HG02943 (cell line): ENCODE measurements at regions not wholly inside any gene's neighbourhood (a gene's known extent, or its start where the extent isn't known, plus 50 kb on each side); places are given as distances from the start of the nearest gene placed in this dataset.

Source experiments
- ATAC-seq: cut with Tn5 transposase; IDR thresholded peaks from one replicate; pipeline ENCODE4 v1.9.1; 2021; ENCODE audit warnings: mild to moderate bottlenecking, low read depth, moderate library complexity; ENCODE audit not compliant: unreplicated experiment

DNA sequence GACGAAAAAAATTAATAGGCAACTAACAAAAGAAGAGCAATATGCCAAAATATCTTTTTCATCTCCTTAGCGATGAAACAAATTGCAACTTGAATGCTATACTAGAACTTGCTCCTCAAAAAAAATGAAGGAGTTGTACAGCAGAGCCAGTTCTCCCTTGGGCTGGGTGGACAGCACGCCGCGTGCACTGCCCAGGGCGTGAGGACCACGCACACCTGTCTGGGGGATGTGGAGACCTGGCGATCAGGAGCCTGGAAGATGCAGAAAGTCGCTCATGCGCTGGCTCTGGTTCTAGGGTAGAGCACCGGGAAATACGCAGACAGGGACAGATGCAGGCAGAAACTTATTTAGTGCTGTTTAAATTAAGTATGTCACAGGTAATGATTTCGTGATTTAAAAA, 342.0 kb upstream of the IRX4 start:
- no peak for ATAC-seq

DNA sequence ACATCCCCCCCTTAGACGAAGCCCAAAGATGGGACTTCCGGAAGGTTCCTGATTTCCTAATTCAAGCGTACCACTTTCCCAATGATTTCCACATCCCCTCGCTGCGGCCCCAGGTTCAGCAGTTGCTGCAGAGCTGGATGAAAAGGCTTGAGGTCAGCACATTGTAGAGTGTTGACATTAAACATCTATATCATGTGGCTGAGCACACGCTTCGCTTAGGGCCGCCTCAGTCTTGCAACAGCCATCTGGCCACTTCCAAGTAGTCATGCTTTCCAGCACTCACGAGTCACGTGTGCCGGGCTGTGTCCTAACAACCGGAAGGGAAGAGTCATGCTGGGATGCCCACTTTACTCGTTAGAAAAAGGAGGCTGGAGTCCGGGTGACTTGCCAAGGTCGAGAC, 340.6 kb upstream of the IRX4 start:
- no peak for ATAC-seq

DNA sequence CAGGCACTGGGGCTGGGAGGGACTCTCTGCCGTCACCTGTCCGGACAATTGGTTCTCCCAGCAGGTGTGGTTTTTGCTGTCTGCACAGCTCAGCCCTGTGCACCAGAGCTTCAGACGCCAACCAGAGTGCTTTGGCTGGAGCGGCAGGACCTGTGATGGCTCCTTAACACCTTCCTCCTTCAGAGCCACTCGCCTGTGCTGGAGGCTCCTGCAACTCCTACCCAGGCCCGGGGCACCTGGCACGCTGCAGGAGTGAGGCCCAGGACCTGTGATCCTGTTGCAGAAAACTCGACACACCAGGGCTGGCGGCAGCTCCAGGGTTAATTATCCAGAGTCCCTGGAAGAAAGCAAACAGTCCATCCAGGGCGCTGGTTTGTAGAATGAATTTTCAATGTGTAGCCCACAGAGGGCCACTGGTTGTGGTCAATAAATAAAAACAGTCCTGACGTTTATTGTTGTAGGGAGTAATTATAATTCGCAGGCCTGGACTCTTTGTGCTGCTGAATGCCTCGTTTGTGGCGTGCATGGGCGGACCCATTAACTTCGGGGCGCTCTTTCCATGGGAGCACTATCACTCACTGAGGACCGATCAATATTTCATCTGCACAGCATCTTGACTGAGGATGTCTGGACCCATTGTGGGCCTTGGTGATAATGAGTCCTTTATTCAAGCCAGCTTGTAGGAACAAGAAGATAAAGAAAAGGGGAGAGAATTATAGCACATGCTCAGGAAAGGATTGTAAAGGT, 339.7 kb upstream of the IRX4 start:
- ATAC-seq = no peak

DNA sequence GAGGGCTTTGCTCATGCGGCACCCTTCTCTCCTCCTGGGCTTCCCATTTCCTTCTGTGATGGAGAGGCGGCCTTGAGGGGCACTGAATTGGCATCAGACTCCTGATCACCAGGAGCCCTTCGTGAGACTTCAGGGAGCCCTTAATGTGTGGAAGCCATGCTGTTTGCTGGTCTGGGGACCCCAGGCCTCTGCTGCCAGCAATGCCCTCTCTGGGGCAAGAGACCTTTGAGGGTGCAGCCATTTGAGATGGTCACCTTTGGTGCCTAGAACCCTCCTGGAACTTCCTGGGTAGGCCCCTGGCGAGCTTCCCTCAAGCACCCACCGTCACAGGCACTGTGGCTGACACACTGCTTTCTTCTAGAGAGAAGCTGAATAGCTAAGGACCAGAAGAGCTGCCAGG, 338.7 kb upstream of the IRX4 start:
- no peak for ATAC-seq

DNA sequence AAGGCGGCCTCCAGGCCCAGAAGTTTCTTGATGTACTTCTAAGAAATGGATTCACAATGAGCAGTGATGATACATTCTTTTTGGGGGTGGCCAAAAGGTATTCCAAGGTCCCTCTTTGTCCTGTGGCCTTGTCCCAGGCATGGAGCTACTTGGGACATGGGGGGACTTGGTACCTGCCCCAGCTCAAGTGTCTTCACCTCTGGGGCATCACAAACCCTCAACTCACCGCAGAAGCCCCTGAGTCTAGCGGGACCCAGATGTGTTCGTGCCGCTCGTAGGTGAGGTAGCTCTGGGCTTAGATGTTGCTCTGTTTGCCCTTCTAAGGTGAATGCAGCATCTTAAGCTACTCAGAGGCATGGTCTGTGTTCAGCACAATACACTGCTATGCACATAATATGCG, 338.0 kb upstream of the IRX4 start:
- ATAC-seq = no peak

DNA sequence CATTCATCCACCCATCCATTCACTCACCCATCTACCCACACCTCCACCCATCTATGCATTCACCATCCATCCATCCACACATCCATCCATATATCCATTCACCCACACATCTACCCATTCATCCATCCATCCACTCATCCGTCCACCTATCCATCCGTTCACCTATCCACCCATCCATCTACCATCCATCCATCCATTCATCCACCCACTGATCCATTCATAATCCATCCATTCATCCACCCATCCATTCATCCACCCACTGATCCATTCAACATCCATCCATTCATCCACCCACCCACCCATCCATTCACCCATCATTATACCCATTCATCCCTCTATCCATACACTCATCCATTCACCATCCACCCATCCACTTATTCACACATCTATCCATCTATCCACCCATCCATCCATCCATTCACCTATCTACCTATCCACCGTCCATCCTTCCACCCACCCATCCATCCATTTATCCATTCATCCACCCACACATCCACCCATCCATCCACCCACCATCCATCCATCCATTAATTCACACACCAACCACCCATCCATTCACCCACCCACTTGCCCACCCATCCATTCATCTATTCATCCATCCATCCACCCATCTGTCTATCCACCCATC, 336.5 kb upstream of the IRX4 start:
- ATAC-seq = no peak

DNA sequence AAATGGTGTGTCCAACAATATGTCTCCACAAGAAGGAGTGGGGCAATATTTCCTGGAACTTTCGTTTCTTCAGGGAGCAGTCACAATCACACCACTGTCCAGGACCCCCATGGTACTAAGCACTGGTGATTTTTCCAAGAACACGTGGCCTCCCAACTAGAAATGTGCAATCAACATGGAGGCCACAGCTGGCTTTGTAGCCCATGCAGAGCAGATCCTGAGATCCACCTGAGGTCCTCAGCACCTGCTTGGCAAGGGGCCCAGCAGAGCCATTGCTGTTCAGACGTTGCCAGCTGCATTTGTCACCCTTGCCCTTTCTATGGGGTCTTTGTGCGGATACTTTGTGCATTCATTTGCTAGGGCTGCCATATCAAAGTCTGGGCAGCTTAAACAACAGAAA, 334.5 kb upstream of the IRX4 start:
- ATAC-seq = no peak

DNA sequence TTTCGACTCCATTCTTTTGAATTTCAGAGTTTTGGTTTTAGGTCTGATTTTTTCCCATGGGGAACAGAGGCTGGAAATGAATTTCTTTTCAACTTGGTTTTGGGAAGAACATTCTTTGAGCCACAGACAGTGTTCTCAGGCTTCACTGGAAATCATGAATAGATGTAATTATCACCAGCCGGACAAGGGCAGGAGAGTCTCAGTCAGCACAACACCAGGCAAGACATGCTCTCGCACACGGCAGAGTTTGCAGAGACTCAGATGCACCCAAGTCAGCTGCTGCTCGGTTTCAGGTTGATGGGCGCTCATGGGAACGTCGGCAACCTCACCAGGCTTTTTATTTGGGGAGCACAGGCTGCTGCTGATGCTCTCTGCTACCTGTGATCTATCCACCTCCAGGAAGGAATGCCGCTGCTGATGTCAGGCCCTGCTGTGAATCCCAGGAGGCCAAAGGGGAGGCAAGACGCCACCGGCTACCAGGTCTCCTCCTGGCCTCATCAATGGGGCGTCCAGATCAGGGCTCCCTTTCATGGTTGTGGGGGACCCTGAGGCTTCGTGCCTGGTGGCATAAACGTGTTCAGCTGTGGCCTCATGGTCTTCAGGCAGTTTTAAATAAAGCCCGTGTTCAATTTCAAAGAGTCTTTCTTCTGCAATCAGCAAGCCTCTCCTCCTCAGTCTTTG, 332.3 kb upstream of the IRX4 start:
- ATAC-seq = no peak

DNA sequence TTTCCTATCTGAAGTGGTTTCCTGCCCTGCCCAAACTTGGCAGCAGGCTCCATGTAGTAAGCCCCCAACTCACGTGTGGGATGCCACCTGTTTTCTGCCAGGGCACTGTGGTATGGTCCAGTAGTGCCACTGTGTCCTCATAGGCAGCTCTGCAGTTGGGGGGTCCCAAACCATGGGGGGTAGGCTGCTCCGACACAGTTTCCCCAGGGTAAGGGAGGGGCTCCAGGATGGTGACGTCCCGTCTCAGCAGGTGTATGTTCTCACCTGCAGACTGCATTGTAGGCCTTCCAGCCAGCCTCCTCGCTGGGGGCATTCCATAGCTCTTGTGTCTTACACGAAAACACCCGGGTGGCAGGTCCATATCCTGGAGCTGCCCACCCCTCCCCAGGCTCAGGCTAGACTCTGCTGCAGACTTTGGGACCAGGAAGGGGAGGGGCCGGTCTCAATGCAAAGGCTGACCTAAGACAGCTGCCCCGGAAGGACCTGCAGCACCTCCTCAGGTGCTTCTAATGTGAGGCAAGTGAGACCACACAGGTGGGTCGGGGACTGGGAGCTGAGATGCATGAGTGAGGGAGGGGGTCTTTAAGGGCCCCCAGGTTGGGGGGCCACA, 330.5 kb upstream of the IRX4 start:
- no peak for ATAC-seq

DNA sequence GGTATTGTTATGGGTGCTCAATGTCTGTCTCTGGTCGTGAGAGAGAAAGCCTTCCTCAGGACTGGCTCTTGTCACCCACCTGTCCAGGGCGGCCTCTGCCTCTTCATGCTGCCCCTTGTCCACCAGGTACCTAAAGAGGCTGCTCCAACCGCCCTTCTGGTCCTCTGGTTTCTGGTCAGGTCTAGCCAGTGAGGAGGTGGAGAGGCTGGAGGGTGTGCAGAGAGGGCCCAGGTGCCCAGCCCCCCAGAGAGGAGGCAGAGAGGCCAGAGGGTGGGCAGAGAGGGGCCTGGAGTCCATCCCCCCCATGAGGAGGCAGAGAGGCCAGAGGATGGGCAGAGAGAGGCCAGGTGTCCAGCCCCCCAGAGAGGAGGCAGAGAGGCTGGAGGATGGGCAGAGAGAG, 329.8 kb upstream of the IRX4 start:
- ATAC-seq = no peak

DNA sequence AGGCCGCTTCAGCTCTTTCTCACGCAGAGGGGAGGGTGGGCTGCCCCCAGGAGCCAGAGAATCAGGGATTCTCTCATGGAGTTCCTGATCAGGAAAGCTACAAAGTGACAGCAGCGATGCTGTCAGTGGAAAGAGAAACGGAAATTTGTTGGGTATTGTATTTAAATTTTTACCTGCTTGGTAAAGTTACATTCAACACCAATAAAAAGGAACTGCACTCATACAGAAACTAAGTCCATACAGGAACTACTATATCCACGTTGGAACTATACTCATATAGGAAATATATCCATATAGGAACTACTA, 325.5 kb upstream of the IRX4 start:
- ATAC-seq = no peak

DNA sequence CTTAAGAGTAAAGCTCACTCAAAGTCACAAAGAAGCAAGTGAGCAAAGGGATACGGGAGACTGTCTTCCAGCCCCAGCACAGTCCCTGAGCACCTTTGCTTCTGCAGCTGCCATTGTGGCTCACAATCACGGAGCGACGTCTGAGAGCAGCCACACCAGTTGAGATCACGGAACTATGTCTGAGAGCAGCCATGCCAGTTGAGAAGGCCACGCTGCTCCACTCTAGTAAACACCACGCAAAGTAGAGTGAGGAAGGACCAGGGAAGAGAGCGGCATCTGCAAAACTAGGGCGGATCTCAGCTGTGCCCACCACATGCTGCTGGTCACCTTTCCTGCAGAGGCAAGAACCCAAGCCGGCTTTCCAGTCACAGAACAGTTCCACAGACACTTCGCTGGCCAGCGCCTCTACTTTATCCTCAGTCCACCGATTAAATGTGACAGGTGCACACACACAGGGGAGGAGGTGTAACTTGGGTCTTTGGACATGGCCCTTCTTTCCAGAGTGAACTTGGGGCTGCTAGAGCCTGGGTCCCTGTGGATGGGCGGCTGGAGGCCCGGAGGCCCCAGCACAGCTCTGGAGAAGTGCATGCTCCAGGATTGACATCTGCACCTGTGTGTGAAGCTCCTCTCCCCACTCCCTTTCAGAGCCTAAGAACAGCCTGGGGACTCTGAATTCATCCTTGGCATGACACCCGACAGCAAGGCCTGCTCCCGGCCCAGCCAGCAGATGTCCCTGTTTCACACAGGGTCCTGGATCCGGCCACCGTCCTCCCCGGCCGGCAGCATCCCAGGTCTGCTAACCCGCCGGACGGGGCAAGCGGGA, 324.9 kb upstream of the IRX4 start:
- no peak for ATAC-seq

DNA sequence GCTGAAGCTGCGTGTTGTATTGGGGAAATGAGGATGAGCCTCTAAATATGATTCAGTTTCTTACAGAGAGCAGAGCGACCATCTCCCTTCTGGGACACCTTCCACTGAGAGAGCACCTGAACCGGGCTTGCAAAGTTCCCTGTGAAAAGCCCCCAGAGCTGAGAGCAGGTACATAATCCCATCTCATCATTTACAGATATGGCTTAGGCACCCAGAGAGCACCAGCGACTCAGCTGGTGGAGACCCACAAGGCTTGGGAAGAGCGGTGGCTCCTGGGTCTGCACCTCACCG, 324.3 kb upstream of the IRX4 start:
- no peak for ATAC-seq

DNA sequence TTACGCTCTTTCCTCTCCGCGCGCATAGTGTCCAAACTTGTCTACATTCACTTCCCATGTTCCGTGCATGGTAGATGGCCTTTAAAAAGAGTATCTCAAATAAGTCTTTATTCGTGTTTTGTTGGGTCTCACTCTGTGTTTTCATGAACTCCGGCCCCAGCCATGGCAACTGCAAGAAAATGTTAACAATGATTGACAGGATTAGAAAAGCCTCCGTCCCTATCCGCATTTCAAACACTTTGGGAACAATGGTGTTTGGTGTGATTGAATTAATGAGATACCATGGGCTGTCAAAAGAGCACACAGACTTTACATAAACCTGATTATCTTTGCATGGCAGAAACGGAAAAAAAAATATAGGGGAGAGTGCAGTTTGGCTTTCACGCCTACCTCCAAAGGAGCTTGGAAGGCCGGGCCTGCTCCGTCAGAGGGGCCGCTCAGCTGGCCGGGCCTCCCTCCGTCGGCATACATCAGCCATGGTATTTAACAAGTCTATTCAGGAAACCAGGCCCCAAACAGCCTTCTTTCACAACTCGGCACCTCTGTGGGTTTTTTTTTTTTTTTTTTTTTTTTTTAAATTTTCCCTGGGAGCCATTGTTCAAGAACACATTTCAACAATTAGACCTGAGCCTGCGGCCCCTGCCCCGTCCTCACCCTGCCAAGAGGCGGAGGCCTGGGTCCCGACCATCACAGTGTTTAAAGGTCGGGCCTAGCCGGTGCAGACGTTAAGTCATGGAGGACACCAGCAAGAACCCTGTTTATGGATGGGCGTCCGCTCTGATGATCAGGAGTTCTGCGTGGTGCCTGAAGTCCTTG, 323.8 kb upstream of the IRX4 start:
- no peak for ATAC-seq

DNA sequence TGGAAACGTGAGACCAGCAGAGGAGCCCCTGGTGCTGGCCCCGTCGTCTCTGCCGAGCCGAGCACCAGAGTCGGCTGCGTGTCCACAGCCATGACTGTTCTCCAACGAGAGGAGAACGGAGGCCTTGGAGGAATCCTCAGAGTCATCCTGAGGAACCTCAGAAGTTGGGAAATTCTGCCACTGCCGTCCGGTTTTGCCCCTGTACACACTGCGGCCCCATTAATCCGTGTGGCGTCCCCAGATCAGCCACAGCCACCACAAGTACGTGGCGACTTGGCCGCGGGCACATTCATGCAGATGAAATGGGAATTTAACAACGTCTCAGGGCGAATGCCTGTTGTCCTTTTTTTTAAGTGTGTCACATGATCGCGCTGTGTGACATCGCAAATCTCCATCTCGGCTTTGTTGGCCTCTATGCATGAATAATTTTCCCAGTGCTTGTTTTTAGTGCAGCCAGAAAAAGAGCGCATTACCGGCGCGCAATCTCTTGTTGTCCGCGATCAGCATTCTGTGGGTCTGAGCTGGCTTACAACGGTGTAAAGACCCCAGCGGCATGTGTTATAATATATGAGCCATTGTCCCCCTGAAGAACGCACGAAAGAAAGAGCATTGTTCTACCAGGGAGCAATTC, 323.0 kb upstream of the IRX4 start:
- ATAC-seq = no peak

DNA sequence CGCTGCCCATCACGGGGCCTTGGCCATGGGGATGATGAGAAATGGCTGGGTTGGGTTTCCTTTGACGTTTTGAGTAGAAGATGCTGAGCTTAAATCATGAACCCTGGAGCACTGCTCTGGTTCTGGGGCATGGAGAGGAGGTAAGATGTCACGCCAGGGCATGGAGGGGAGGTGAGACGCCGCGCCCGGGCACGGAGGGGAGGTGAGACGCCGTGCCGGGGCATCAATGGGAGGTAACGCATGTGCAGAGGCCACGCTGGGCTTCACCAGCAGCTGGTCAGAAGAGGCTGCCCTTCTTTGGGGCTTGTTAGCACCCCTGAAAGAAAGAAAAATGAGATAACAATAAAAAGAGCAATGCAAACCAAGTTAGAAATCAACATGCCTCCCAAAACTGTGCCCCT, 322.5 kb upstream of the IRX4 start:
- no peak for ATAC-seq

DNA sequence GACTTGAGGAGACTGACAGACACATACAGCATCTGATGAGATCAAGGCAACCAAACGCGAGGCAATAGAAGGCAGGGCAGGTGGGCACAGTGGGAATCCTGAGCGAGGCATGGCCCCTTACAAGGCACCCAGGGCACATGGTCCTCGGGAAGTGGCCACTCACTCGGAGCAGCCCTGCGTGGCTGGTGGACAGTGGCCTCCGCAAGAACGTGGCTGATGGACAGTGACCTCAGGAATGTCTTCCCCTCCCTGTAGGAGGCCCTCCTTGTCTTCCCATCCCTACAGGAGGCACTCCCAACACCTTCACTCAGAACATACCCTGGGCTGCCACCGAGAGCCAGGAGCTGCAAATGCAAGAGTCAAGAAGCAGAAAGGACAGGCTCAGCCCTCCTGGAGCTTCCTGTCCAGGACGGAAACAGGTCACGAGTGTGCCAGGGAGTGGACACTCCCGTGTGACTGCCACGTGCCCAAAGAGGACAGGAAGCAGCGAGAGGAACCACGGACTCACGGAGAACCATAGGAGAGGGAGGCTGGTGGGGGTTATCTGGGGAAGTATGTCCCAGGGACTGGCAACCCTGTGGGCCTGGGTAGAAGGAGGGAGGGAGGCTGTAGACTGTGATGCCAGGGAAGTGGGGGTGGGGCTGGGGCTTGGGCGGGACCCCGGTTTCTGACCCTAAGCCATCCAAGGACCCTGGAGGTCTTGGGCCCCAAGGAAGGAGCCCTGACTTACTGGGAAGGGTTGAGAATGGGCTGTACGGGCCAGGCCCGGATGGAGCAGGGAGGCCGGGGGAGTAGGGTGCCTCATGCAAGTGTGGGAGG, 321.9 kb upstream of the IRX4 start:
- no peak for ATAC-seq

DNA sequence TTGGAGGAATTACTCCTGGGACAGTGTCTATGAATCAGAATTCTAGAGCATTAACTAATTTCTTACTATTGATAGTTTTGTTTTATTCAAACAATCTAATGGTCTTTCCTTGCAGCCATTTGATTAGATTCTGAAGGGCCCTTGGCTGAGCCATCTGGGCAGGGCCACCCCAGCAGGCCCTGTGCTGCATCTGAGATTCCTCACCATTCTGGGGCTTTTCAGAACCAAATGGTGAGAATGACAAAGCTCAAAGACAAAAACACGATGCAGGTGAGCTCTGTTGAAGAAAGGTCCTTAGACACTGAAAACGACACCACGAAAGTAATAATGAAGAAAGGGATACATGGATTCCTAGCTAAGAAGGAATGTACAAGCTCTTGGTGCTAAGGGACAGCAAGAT, 321.0 kb upstream of the IRX4 start:
- no peak for ATAC-seq

DNA sequence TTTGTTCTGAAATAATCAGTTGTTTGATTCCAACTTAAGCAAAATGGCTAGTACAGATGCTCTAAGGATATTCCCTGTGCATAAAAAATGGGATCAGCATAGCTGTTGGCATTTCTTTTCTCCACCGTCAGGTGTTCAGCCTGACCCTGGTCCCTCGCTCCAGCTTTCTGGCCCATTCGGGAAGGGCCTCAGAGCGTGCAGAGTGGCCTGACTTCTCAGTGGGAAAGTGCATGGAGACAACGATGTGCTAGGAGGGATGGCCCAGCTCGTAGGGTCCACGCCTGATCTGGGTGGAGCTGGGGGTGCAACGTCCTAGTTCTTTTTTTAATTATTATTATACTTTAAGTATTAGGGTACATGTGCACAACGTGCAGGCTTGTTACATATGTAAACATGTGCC, 319.1 kb upstream of the IRX4 start:
- no peak for ATAC-seq
